Naive thymus-derived CD4-positive, alpha-beta T cell (primary cell): ENCODE measurements at regions not wholly inside any gene's neighbourhood (a gene's known extent, or its start where the extent isn't known, plus 50 kb on each side); places are given as distances from the start of the nearest gene placed in this dataset.

ENCODE experiments used
- ATAC-seq: fragments of 150-1000 bp; cut with Tn5 transposase; 2 replicates; pipeline ENCODE4 v1.10.0; 2021; ENCODE audit warnings: mild to moderate bottlenecking, moderate library complexity
- CTCF ChIA-PET: fragments of 350-600 bp; sonication (Branson Sonifier 250); formaldehyde crosslinking; loops from one replicate; lab custom pipeline; 2021; ENCODE audit warnings: antibody characterized with exemption; lab: Charles Lee
- POLR2A ChIA-PET: fragments of 350-600 bp; sonication (Branson Sonifier 250); formaldehyde crosslinking; loops from one replicate; lab custom pipeline; 2021; ENCODE audit warnings: antibody characterized with exemption, inconsistent platforms; lab: Charles Lee
- DNase-seq, 9 donors: peaks; one replicate each; pipeline versions ENCODE4 v3.0.0 to v3.0.0-alpha.2; 2020 to 2022; ENCODE audit warnings: mixed read lengths in 1 of 9
- H3K27ac ChIP-seq: one replicate; pipeline ENCODE4 v1.7.0; 2013; ENCODE audit warnings: mild to moderate bottlenecking, low read depth, low read length, moderate library complexity
- H3K27me3 ChIP-seq, 2 donors: one replicate each; pipeline ENCODE4 v1.7.0; 2013; ENCODE audit warnings: low read length in 2 of 2, mild to moderate bottlenecking in 2 of 2, moderate library complexity in 2 of 2; ENCODE audit not compliant: control insufficient read depth in 2 of 2, insufficient read depth in 2 of 2
- H3K36me3 ChIP-seq, 3 experiments: 1 replicate in 2 of 3; 2 replicates in 1 of 3; pipeline ENCODE4 v1.7.0; 2013; ENCODE audit warnings: low read length in 3 of 3, mild to moderate bottlenecking in 3 of 3, moderate library complexity in 1 of 3; ENCODE audit not compliant: insufficient read depth in 3 of 3, control insufficient read depth in 2 of 3
- H3K4me1 ChIP-seq, 2 donors: one replicate each; pipeline ENCODE4 v1.7.0; 2013; ENCODE audit warnings: low read length in 2 of 2, mild to moderate bottlenecking in 2 of 2, moderate library complexity in 1 of 2; ENCODE audit not compliant: control insufficient read depth in 2 of 2, insufficient read depth in 2 of 2
- H3K4me3 ChIP-seq: 2 replicates; pipeline ENCODE4 v1.7.0; 2013; ENCODE audit warnings: mild to moderate bottlenecking, low read length
- H3K9me3 ChIP-seq, 3 experiments: 1 replicate in 2 of 3; 2 replicates in 1 of 3; pipeline ENCODE4 v1.7.0; 2013; ENCODE audit warnings: low read length in 3 of 3; ENCODE audit not compliant: control insufficient read depth in 2 of 3
- H3K27ac Mint-ChIP-seq, 9 donors: one replicate each; pipeline ENCODE4 v1.8.0; 2020 to 2022; ENCODE audit warnings: mixed read lengths in 9 of 9, mild to moderate bottlenecking in 8 of 9, moderate library complexity in 5 of 9, inconsistent platforms in 2 of 9
- H3K27me3 Mint-ChIP-seq, 5 donors: one replicate each; pipeline ENCODE4 v1.8.0; 2021 to 2022; ENCODE audit warnings: mixed read lengths in 5 of 5, mild to moderate bottlenecking in 1 of 5
- H3K36me3 Mint-ChIP-seq, 5 donors: one replicate each; pipeline ENCODE4 v1.8.0; 2020 to 2022; ENCODE audit warnings: mixed read lengths in 5 of 5, mild to moderate bottlenecking in 3 of 5, inconsistent platforms in 1 of 5
- H3K4me1 Mint-ChIP-seq, 7 donors: one replicate each; pipeline ENCODE4 v1.8.0; 2020 to 2022; ENCODE audit warnings: mixed read lengths in 7 of 7, mild to moderate bottlenecking in 3 of 7, inconsistent platforms in 1 of 7
- H3K4me3 Mint-ChIP-seq, 10 donors: one replicate each; pipeline ENCODE4 v1.8.0; 2020 to 2022; ENCODE audit warnings: mild to moderate bottlenecking in 10 of 10, mixed read lengths in 10 of 10, moderate library complexity in 6 of 10, inconsistent platforms in 2 of 10
- H3K9me3 Mint-ChIP-seq, 11 donors: one replicate each; pipeline ENCODE4 v1.8.0; 2020 to 2022; ENCODE audit warnings: mixed read lengths in 11 of 11, mild to moderate bottlenecking in 4 of 11, inconsistent platforms in 1 of 11, moderate library complexity in 1 of 11
- intact Hi-C, 2 donors: fragments of 100-400 bp; cut with micrococcal nuclease; formaldehyde crosslinking; loops; one replicate each; pipeline ENCODE4 v1.15.1; 2023

GRCh38 chr12:31906557-31907301, 52.5 kb upstream of the RESF1 start:
- Mint-ChIP-seq H3K4me3 (peak overlapping the region in 2 of 10 donors; percentile 28 to 49), H3K36me3 (peaks cover 14 to 45% (median 26%) of the 10 kb centered on the region in 5 donors), H3K27ac (peak overlapping the region in 8 of 9 donors; percentile 9 to 77 (median 42)), H3K9me3 (peaks cover 16 to 55% (median 30%) of the 10 kb centered on the region in 11 donors), H3K4me1 (peaks cover 9 to 40% (median 23%) of the 10 kb centered on the region in 7 donors), H3K27me3 (no peaks in the 10 kb centered on the region)
- Histone ChIP-seq H3K4me1 (no peaks in the 10 kb centered on the region), H3K4me3 (no peak overlapping the region), H3K27ac (no peak overlapping the region), H3K36me3 (no peaks in the 10 kb centered on the region), H3K27me3 (no peaks in the 10 kb centered on the region), H3K9me3 (peaks cover 0 to 13% (median 0%) of the 10 kb centered on the region in 3 experiments)
- POLR2A ChIA-PET, result interaction anchor here (0.6 to 0.8 kb wide), 4 partner anchors 10 to 186 kb away, joined by 3 to 4 read pairs (median 4); no protein-coding TSS in a partner anchor
- intact Hi-C loops, result no loop called here
- CTCF ChIA-PET, result no interaction called here
- peak; percentile 37 for ATAC-seq
- DNase-seq, result no peak

- POLR2A ChIA-PET, result interaction anchor here (0.8 to 2.1 kb wide), 3 partner anchors 10 to 142 kb away, joined by 3 to 5 read pairs (median 5); no protein-coding TSS in a partner anchor
- peaks cover 15 to 32% (median 29%) of the 10 kb centered on the region in 7 donors for H3K4me1 Mint-ChIP-seq
- peaks cover 16 to 54% (median 28%) of the 10 kb centered on the region in 5 donors for H3K36me3 Mint-ChIP-seq
- no peak overlapping the region for H3K27ac ChIP-seq
- no peaks in the 10 kb centered on the region for H3K27me3 Mint-ChIP-seq
- peaks cover 7 to 15% of the 10 kb centered on the region in 2 donors for H3K4me1 ChIP-seq
- no peak overlapping the region for H3K4me3 Mint-ChIP-seq
- no peak overlapping the region for H3K4me3 ChIP-seq
- CTCF ChIA-PET, result no interaction called here
- no peaks in the 10 kb centered on the region for H3K36me3 ChIP-seq
- DNase-seq (no peak), ATAC-seq (no peak)
- H3K9me3 ChIP-seq, result peaks cover 0 to 31% (median 0%) of the 10 kb centered on the region in 3 experiments
- H3K27ac Mint-ChIP-seq, result peak overlapping the region in 1 of 9 donors; percentile 74
- intact Hi-C loops, result no loop called here
- peaks cover 13 to 67% (median 32%) of the 10 kb centered on the region in 11 donors for H3K9me3 Mint-ChIP-seq
- H3K27me3 ChIP-seq, result no peaks in the 10 kb centered on the region
These were observed 56.2 kb upstream of the RESF1 start for GRCh38 chr12:31903025-31903424.

DNA sequence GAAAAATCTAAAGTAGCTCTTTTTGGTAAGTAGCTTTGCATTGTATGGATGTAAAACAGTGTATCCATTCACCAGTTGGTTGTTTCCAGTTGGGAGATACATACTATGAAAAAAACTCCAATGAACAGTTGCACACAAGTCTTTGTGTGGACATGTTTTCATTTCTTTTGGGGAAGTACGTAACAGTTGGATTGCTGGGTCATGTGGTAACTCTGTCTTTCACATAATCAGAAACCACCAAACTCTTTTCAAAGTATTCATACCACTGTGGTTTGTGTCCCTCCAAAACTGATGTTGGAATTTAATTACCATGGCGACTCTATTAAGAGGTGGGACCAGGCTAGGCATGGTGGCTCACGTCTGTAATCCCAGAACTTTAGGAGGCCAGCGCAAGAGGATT, 58.9 kb upstream of the RESF1 start:
- POLR2A ChIA-PET, result interaction anchor here (0.7 to 1.9 kb wide), 3 partner anchors 10 to 61 kb away, joined by 5 to 8 read pairs (median 6); partner anchors contain the start of gene RESF1

DNA sequence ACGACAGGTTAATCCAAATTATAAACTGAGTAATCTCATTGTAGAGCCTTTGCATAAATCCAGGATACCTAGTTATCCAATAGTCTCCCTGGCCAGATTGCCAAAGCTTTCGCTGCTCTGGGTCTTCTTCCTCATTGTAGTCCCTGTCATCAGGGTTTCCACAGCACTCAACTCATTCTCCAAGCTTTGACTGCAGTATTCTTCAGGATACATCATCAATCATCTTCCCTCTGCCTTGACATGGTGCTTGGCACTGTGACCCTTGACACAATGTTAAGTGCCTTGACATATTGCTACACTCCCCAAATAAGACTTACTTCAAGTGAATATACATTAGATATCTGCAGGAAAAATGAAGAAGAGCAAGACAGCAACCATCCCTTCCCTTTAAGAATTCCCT, 60.1 kb upstream of the RESF1 start:
- Histone ChIP-seq H3K4me3 (no peak overlapping the region), H3K36me3 (no peaks in the 10 kb centered on the region), H3K27me3 (no peaks in the 10 kb centered on the region), H3K9me3 (peaks cover 4 to 57% (median 7%) of the 10 kb centered on the region in 3 experiments), H3K4me1 (peaks cover 41 to 45% of the 10 kb centered on the region in 2 donors), H3K27ac (no peak overlapping the region)
- Mint-ChIP-seq H3K27me3 (peaks cover 0 to 6% (median 0%) of the 10 kb centered on the region in 5 donors), H3K4me3 (peak overlapping the region in 7 of 10 donors; percentile 23 to 81 (median 46)), H3K9me3 (peaks cover 5 to 69% (median 42%) of the 10 kb centered on the region in 11 donors), H3K4me1 (peaks cover 29 to 56% (median 42%) of the 10 kb centered on the region in 7 donors), H3K27ac (peak overlapping the region; percentile 73 to 98 (median 91)), H3K36me3 (peaks cover 17 to 69% (median 24%) of the 10 kb centered on the region in 5 donors)
- ATAC-seq, result no peak
- no peak for DNase-seq
- ChIA-PET CTCF (interaction anchor here (1.0 kb wide), 1 partner anchor 54 kb away, joined by 3 read pairs; no protein-coding TSS in a partner anchor), POLR2A (interaction anchor here (0.8 to 1.9 kb wide), 4 partner anchors 18 to 62 kb away, joined by 3 to 8 read pairs (median 4); partner anchors contain the start of gene RESF1)
- intact Hi-C loops, result loop anchor here in 1 of 2 donors (5.0 kb wide), 2 partner anchors 97 to 577 kb away; no protein-coding TSS in a partner anchor

More for the DNA sequence above, 58.9 kb upstream of the RESF1 start:
- no peak overlapping the region for H3K4me3 Mint-ChIP-seq
- peaks cover 27 to 45% (median 36%) of the 10 kb centered on the region in 7 donors for H3K4me1 Mint-ChIP-seq
- intact Hi-C loops, result no loop called here
- H3K27ac ChIP-seq, result no peak overlapping the region
- peak overlapping the region in 7 of 9 donors; percentile 7 to 83 (median 43) for H3K27ac Mint-ChIP-seq
- DNase-seq, result no peak
- no peak for ATAC-seq
- H3K36me3 ChIP-seq, result no peaks in the 10 kb centered on the region
- peaks cover 5 to 66% (median 35%) of the 10 kb centered on the region in 11 donors for H3K9me3 Mint-ChIP-seq
- H3K4me3 ChIP-seq, result no peak overlapping the region
- CTCF ChIA-PET, result no interaction called here
- peaks cover 0 to 6% (median 0%) of the 10 kb centered on the region in 5 donors for H3K27me3 Mint-ChIP-seq
- peaks cover 29 to 34% of the 10 kb centered on the region in 2 donors for H3K4me1 ChIP-seq
- H3K27me3 ChIP-seq, result no peaks in the 10 kb centered on the region
- H3K36me3 Mint-ChIP-seq, result peaks cover 17 to 59% (median 20%) of the 10 kb centered on the region in 5 donors
- peaks cover 0 to 46% (median 7%) of the 10 kb centered on the region in 3 experiments for H3K9me3 ChIP-seq

DNA sequence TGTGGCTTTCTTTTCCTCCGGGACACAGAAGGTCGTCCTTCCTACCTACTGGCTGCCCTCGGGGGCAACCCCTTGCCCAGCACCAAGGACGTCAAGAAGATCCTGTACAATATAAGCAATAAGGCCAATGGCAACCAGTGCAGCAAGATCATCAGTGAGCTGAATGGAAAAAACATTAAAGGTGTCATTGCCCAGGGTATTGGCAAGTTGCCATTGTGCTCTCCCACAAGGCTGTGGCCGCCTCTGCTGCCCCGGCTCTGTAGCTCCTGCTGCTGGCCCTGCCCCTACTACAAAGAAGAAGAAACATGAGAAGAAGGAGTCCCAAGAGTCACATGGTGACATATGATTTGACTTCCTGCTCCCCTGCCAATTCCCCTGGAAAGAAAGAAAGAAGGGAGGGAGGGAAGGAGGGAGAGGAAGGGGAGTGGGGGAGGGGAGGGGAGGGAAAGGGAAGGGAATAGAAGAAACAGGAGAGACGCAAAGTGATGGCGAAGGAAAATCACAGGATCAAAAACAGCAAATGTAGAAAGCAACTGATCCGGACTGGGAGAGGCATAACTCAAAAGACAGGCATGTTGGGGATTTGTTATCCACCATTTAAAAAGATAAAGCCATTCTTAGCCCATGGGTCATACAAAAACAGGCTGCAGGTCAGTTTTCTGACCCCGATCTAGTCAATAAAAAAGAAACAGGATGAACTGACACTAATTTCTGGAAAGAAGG, 61.3 kb upstream of the RESF1 start:
- Histone ChIP-seq H3K27me3 (no peaks in the 10 kb centered on the region), H3K27ac (peak overlapping the region; percentile 74), H3K4me1 (peaks cover 48 to 50% of the 10 kb centered on the region in 2 donors), H3K9me3 (peaks cover 4 to 67% (median 7%) of the 10 kb centered on the region in 3 experiments), H3K36me3 (no peaks in the 10 kb centered on the region), H3K4me3 (peak overlapping the region; percentile 30)
- no peak for ATAC-seq
- POLR2A ChIA-PET, result interaction anchor here (1.0 to 5.7 kb wide), 5 partner anchors 9 to 169 kb away, joined by 4 to 103 read pairs (median 17); partner anchors contain the start of genes AMN1 and RESF1
- DNase-seq, result no peak
- Mint-ChIP-seq H3K9me3 (peaks cover 5 to 73% (median 45%) of the 10 kb centered on the region in 11 donors), H3K4me3 (peak overlapping the region in 9 of 10 donors; percentile 29 to 92 (median 64)), H3K36me3 (peaks cover 17 to 77% (median 28%) of the 10 kb centered on the region in 5 donors), H3K4me1 (peaks cover 29 to 64% (median 47%) of the 10 kb centered on the region in 7 donors), H3K27ac (peak overlapping the region; percentile 92 to 99 (median 97)), H3K27me3 (peaks cover 0 to 6% (median 0%) of the 10 kb centered on the region in 5 donors)
- intact Hi-C loops, result loop anchor here (2.0 to 5.0 kb wide), 5 partner anchors 31 to 576 kb away; no protein-coding TSS in a partner anchor
- CTCF ChIA-PET, result interaction anchor here (0.8 kb wide), 1 partner anchor 29 kb away, joined by 3 read pairs; no protein-coding TSS in a partner anchor
